Epithelial cell of esophagus (primary cell): ENCODE measurements at regions not wholly inside any gene's neighbourhood (a gene's known extent, or its start where the extent isn't known, plus 50 kb on each side); places are given as distances from the start of the nearest gene placed in this dataset.
A peak's percentile ranks its signal among the peaks of the same experiment; 100 is the strongest.

ENCODE experiments used
- DNase-seq: peaks from one replicate; pipeline ENCODE4 v3.0.0; 2010; ENCODE audit warnings: low read depth
- H3K4me3 ChIP-seq: 2 replicates; pipeline ENCODE4 v1.5.1; 2011; ENCODE audit warnings: mild to moderate bottlenecking, low read length, control low read depth
- CTCF ChIP-seq: IDR thresholded peaks from 2 replicates; pipeline ENCODE4 v1.5.1; 2011; ENCODE audit warnings: low read depth, mild to moderate bottlenecking, low read length, control low read depth, inconsistent platforms; ENCODE audit not compliant: insufficient read depth; ENCODE audit errors: missing control alignments

- peak; percentile 17 for DNase-seq
- no peak for TF ChIP-seq CTCF
- H3K4me3 ChIP-seq: no peak overlapping the region
Measured at GRCh38 chr13:34502011-34502410, 440.1 kb upstream of the NBEA start.

GRCh38 chr13:34502621-34503020 is 439.4 kb upstream of the NBEA start:
- TF ChIP-seq CTCF: no peak
- no peak overlapping the region for H3K4me3 ChIP-seq
- DNase-seq: no peak

- TF ChIP-seq CTCF: no peak
- no peak for DNase-seq
- H3K4me3 ChIP-seq: no peak overlapping the region
Measured at GRCh38 chr13:34506796-34507195, 435.3 kb upstream of the NBEA start.

- H3K4me3 ChIP-seq: no peak overlapping the region
- DNase-seq: no peak
- TF ChIP-seq CTCF: no peak
Measured at GRCh38 chr13:34507630-34508029, 434.4 kb upstream of the NBEA start.

GRCh38 chr13:34512817-34513216 is 429.3 kb upstream of the NBEA start:
- TF ChIP-seq CTCF: no peak
- no peak overlapping the region for H3K4me3 ChIP-seq
- DNase-seq: no peak

GRCh38 chr13:34513526-34513925 is 428.5 kb upstream of the NBEA start:
- no peak overlapping the region for H3K4me3 ChIP-seq
- no peak for DNase-seq
- no peak for TF ChIP-seq CTCF

GRCh38 chr13:34515201-34515600 is 426.9 kb upstream of the NBEA start:
- no peak overlapping the region for H3K4me3 ChIP-seq
- DNase-seq: no peak
- no peak for TF ChIP-seq CTCF
